ENCODE measurements at regions not wholly inside any gene's neighbourhood (a gene's known extent, or its start where the extent isn't known, plus 50 kb on each side); places are given as distances from the start of the nearest gene placed in this dataset.

- Histone ChIP-seq H3K79me2 (ENCODE audit: insufficient read depth, low read length) (no peaks in the 10 kb centered on the region), H3K36me3 (ENCODE audit: insufficient read depth, low read length) (no peaks in the 10 kb centered on the region), H4K20me1 (ENCODE audit: insufficient read depth, low read length, poor library complexity, severe bottlenecking) (no peaks in the 10 kb centered on the region), H3K4me3 (ENCODE audit: low read length, poor library complexity, severe bottlenecking) (no peak overlapping the region), H2AFZ (ENCODE audit: low read length) (no peak overlapping the region), H3F3A (ENCODE audit: low read depth) (no peaks in the 10 kb centered on the region), H3K9ac (ENCODE audit: low read depth, low read length, poor library complexity, severe bottlenecking) (no peak overlapping the region), H3K27me3 (ENCODE audit: insufficient read depth, low read length, poor library complexity, severe bottlenecking) (no peaks in the 10 kb centered on the region), H3K4me2 (ENCODE audit: low read depth, low read length, poor library complexity, severe bottlenecking) (no peak overlapping the region), H3K9me2 (replicated peaks; ENCODE audit: low read depth, low read length) (no peaks in the 10 kb centered on the region), H3K9me3 (ENCODE audit: insufficient read depth, low read depth, low read length) (no peaks in the 10 kb centered on the region), H3K4me1 (ENCODE audit: insufficient read depth, low read length, poor library complexity, severe bottlenecking) (no peaks in the 10 kb centered on the region)
- no peak for TF ChIP-seq EZH2phosphoT487 (IDR thresholded peaks at IDR 0.05; ENCODE audit: borderline replicate concordance)
- TF ChIP-seq CTCF (conservative IDR thresholded peaks at IDR 0.05; ENCODE audit: low read length): no peak
Observed at GRCh38 chr7:31416381-31416870, 75.9 kb upstream of the NEUROD6 start.

- Histone ChIP-seq H3K4me2 (ENCODE audit: low read depth, low read length, poor library complexity, severe bottlenecking) (no peak overlapping the region), H3K79me2 (ENCODE audit: insufficient read depth, low read length) (no peaks in the 10 kb centered on the region), H3K9me2 (replicated peaks; ENCODE audit: low read depth, low read length) (no peaks in the 10 kb centered on the region), H3K9ac (ENCODE audit: low read depth, low read length, poor library complexity, severe bottlenecking) (no peak overlapping the region), H3F3A (ENCODE audit: low read depth) (no peaks in the 10 kb centered on the region), H3K4me1 (ENCODE audit: insufficient read depth, low read length, poor library complexity, severe bottlenecking) (no peaks in the 10 kb centered on the region), H3K9me3 (ENCODE audit: insufficient read depth, low read depth, low read length) (no peaks in the 10 kb centered on the region), H2AFZ (ENCODE audit: low read length) (no peak overlapping the region), H3K36me3 (ENCODE audit: insufficient read depth, low read length) (no peaks in the 10 kb centered on the region), H4K20me1 (ENCODE audit: insufficient read depth, low read length, poor library complexity, severe bottlenecking) (no peaks in the 10 kb centered on the region), H3K4me3 (ENCODE audit: low read length, poor library complexity, severe bottlenecking) (no peak overlapping the region), H3K27me3 (ENCODE audit: insufficient read depth, low read length, poor library complexity, severe bottlenecking) (no peaks in the 10 kb centered on the region)
- TF ChIP-seq CTCF (conservative IDR thresholded peaks at IDR 0.05; ENCODE audit: low read length) (no peak), EZH2phosphoT487 (IDR thresholded peaks at IDR 0.05; ENCODE audit: borderline replicate concordance) (no peak)
Observed at GRCh38 chr7:31418928-31419327, 78.4 kb upstream of the NEUROD6 start.

GRCh38 chr7:31419505-31420055, 79.1 kb upstream of the NEUROD6 start:
- Histone ChIP-seq H3K9me2 (replicated peaks; ENCODE audit: low read depth, low read length) (no peaks in the 10 kb centered on the region), H3K79me2 (ENCODE audit: insufficient read depth, low read length) (no peaks in the 10 kb centered on the region), H3F3A (ENCODE audit: low read depth) (no peaks in the 10 kb centered on the region), H3K4me1 (ENCODE audit: insufficient read depth, low read length, poor library complexity, severe bottlenecking) (no peaks in the 10 kb centered on the region), H3K9ac (ENCODE audit: low read depth, low read length, poor library complexity, severe bottlenecking) (no peak overlapping the region), H3K9me3 (ENCODE audit: insufficient read depth, low read depth, low read length) (no peaks in the 10 kb centered on the region), H2AFZ (ENCODE audit: low read length) (no peak overlapping the region), H3K4me2 (ENCODE audit: low read depth, low read length, poor library complexity, severe bottlenecking) (no peak overlapping the region), H3K36me3 (ENCODE audit: insufficient read depth, low read length) (no peaks in the 10 kb centered on the region), H3K4me3 (ENCODE audit: low read length, poor library complexity, severe bottlenecking) (no peak overlapping the region), H3K27me3 (ENCODE audit: insufficient read depth, low read length, poor library complexity, severe bottlenecking) (no peaks in the 10 kb centered on the region), H4K20me1 (ENCODE audit: insufficient read depth, low read length, poor library complexity, severe bottlenecking) (no peaks in the 10 kb centered on the region)
- TF ChIP-seq EZH2phosphoT487 (IDR thresholded peaks at IDR 0.05; ENCODE audit: borderline replicate concordance) (no peak), CTCF (conservative IDR thresholded peaks at IDR 0.05; ENCODE audit: low read length) (no peak)

Measured in Loucy (cell line).